Neural progenitor cell (in vitro differentiated cells): ENCODE measurements at regions not wholly inside any gene's neighbourhood (a gene's known extent, or its start where the extent isn't known, plus 50 kb on each side); places are given as distances from the start of the nearest gene placed in this dataset.

ENCODE experiments used
- EZH2phosphoT487 ChIP-seq: fragments of 200-600 bp; sonication (generic); IDR thresholded peaks from 2 replicates; pipeline ENCODE4 v1.6.1; 2017; ENCODE audit warnings: antibody characterized with exemption
- TF ChIP-seq, protein P1 (sequence below): fragments of 200-600 bp; sonication (generic); IDR thresholded peaks from 2 replicates; pipeline ENCODE4 v1.5.1; 2017; ENCODE audit warnings: antibody characterized with exemption, mild to moderate bottlenecking

DNA sequence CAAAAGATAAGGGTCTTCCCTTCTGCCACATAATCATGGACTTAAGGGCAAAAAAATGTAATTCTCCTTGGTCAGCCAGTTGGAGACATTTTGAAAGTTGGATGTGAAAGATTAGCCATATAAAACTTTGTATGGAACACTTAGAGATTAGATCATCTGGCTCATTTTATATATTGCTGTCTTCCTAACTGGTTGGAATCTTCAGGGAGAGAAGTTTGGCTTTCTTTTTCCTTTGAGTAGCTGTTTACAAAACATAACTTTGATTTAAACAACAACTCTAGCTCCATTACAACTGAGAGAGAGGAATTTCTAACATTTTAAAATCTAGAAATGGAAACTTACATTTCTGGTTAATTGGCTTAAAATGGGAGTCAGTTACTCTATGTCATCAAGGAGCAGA lies 132.7 kb downstream of the RDH14 start:
- TF ChIP-seq, protein P1, sequence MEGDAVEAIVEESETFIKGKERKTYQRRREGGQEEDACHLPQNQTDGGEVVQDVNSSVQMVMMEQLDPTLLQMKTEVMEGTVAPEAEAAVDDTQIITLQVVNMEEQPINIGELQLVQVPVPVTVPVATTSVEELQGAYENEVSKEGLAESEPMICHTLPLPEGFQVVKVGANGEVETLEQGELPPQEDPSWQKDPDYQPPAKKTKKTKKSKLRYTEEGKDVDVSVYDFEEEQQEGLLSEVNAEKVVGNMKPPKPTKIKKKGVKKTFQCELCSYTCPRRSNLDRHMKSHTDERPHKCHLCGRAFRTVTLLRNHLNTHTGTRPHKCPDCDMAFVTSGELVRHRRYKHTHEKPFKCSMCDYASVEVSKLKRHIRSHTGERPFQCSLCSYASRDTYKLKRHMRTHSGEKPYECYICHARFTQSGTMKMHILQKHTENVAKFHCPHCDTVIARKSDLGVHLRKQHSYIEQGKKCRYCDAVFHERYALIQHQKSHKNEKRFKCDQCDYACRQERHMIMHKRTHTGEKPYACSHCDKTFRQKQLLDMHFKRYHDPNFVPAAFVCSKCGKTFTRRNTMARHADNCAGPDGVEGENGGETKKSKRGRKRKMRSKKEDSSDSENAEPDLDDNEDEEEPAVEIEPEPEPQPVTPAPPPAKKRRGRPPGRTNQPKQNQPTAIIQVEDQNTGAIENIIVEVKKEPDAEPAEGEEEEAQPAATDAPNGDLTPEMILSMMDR, result no peak
- no peak for TF ChIP-seq EZH2phosphoT487
